DND-41 (cell line): ENCODE measurements at regions not wholly inside any gene's neighbourhood (a gene's known extent, or its start where the extent isn't known, plus 50 kb on each side); places are given as distances from the start of the nearest gene placed in this dataset.

Source experiments
- CTCF ChIP-seq: IDR thresholded peaks from 2 replicates; pipeline ENCODE4 v1.5.1; 2012; ENCODE audit warnings: borderline replicate concordance, low read length, moderate library complexity, mild to moderate bottlenecking; ENCODE audit not compliant: poor library complexity, severe bottlenecking; ENCODE audit errors: extremely low read depth
- EZH2 ChIP-seq: IDR thresholded peaks from 3 replicates; pipeline ENCODE4 v1.6.1; 2012; ENCODE audit warnings: borderline replicate concordance, low read depth, mild to moderate bottlenecking, moderate library complexity, low read length, inconsistent platforms; ENCODE audit not compliant: severe bottlenecking

DNA sequence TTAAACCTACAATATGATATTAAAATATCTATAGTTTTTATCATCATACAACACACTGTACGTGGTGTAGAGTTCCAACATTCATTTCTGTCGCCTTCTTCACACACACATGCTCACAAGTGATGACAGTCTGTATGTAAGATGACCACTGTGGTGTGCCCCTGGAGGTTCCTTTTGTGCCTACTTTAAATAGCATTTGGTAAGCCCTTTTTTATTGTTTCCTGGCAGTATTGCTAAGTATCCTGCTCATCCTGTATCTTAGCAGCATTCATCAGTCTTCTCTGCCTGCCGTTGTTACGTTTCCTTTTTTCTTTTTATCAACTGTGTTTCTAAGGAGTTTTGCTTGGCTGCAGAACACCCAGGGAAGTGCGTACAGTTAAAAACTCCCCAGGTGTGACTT, 231.4 kb downstream of the CHRM3 start:
- no peak for TF ChIP-seq CTCF
- no peak for TF ChIP-seq EZH2
